Kidney (tissue), 13 donors: ENCODE measurements at regions not wholly inside any gene's neighbourhood (a gene's known extent, or its start where the extent isn't known, plus 50 kb on each side); places are given as distances from the start of the nearest gene placed in this dataset.

Experiments used
- DNase-seq, 5 donors: peaks; one replicate each; pipeline ENCODE4 v3.0.0-alpha.2; 2013 to 2020
- FAIRE-seq: peaks from 2 replicates; lab custom pipeline; 2012; peaks lifted over from hg19 to GRCh38; lab: Jason Lieb, UNC
- H3K27ac ChIP-seq, 2 donors: one replicate each; pipeline ENCODE4 v1.7.0; 2013; ENCODE audit warnings: low read depth in 2 of 2, low read length in 2 of 2, inconsistent platforms in 1 of 2
- H3K27me3 ChIP-seq: one replicate; pipeline ENCODE4 v1.7.1; 2013; ENCODE audit warnings: low read length, inconsistent platforms; ENCODE audit not compliant: control insufficient read depth, insufficient read depth
- H3K36me3 ChIP-seq, 3 donors: one replicate each; pipeline versions ENCODE4 v1.7.0 to v1.7.1; 2013; ENCODE audit warnings: low read length in 3 of 3, control low read depth in 1 of 3, inconsistent platforms in 1 of 3; ENCODE audit not compliant: insufficient read depth in 3 of 3, control insufficient read depth in 2 of 3
- H3K4me1 ChIP-seq, 3 donors: one replicate each; pipeline versions ENCODE4 v1.7.0 to v1.7.1; 2013; ENCODE audit warnings: low read length in 3 of 3, inconsistent platforms in 1 of 3, low read depth in 1 of 3; ENCODE audit not compliant: control insufficient read depth in 2 of 3, insufficient read depth in 2 of 3
- H3K4me3 ChIP-seq, 3 donors: one replicate each; pipeline versions ENCODE4 v1.7.0 to v1.8.1; 2013; ENCODE audit warnings: low read length in 3 of 3, control low read depth in 1 of 3, inconsistent platforms in 1 of 3
- H3K9ac ChIP-seq, 3 donors: one replicate each; pipeline versions ENCODE4 v1.7.0 to v1.7.1; 2013; ENCODE audit warnings: low read length in 3 of 3, control low read depth in 1 of 3, inconsistent platforms in 1 of 3
- H3K9me3 ChIP-seq, 3 donors: one replicate each; pipeline versions ENCODE4 v1.7.0 to v1.7.1; 2013; ENCODE audit warnings: low read length in 3 of 3, control low read depth in 1 of 3, inconsistent platforms in 1 of 3; ENCODE audit not compliant: control insufficient read depth in 2 of 3, insufficient read depth in 1 of 3
- CTCF ChIP-seq: IDR thresholded peaks from 3 replicates; pipeline ENCODE4 v1.5.1; 2012; ENCODE audit warnings: mild to moderate bottlenecking, moderate library complexity, borderline replicate concordance; ENCODE audit not compliant: insufficient read depth; ENCODE audit errors: extremely low read depth
- intact Hi-C: fragments of 100-400 bp; cut with DNase I; formaldehyde crosslinking; loops from one replicate; pipeline ENCODE4 v1.11.1; 2022
- donor health status: control.
- donor health status: control.
- donor health status: control.
- donor health status: control.
- donor health status: control.
- donor health status: DM: yes; HTN: yes; CAD: no.
- donor health status: Normal renal cell carcinoma (clear cell type).

GRCh38 chrX:3435057-3435456, 88.6 kb upstream of the MXRA5 start:
- no peak overlapping the region for H3K4me3 ChIP-seq
- TF ChIP-seq CTCF, result no peak

GRCh38 chrX:3428792-3429191, 82.3 kb upstream of the MXRA5 start:
- FAIRE-seq, result no peak
- intact Hi-C loops, result no loop called here

More at GRCh38 chrX:3435057-3435456, 88.6 kb upstream of the MXRA5 start:
- Histone ChIP-seq H3K27ac (no peak overlapping the region), H3K9me3 (peaks cover 0 to 1% (median 0%) of the 10 kb centered on the region in 3 donors), H3K36me3 (no peaks in the 10 kb centered on the region), H3K27me3 (no peaks in the 10 kb centered on the region), H3K9ac (no peak overlapping the region), H3K4me1 (no peaks in the 10 kb centered on the region)
- DNase-seq (no peak), FAIRE-seq (no peak)
- intact Hi-C loops, result no loop called here

GRCh38 chrX:3426552-3426951, 80.1 kb upstream of the MXRA5 start:
- Histone ChIP-seq H3K4me1 (no peaks in the 10 kb centered on the region), H3K9ac (no peak overlapping the region), H3K9me3 (peaks cover 0 to 6% (median 0%) of the 10 kb centered on the region in 3 donors), H3K36me3 (no peaks in the 10 kb centered on the region), H3K4me3 (peak overlapping the region in 1 of 3 donors; percentile 41), H3K27me3 (no peaks in the 10 kb centered on the region), H3K27ac (no peak overlapping the region)
- intact Hi-C loops, result no loop called here
- FAIRE-seq, result no peak
- no peak for DNase-seq
- no peak for TF ChIP-seq CTCF

More at GRCh38 chrX:3428792-3429191, 82.3 kb upstream of the MXRA5 start:
- TF ChIP-seq CTCF, result no peak
- Histone ChIP-seq H3K4me3 (no peak overlapping the region), H3K4me1 (no peaks in the 10 kb centered on the region), H3K9me3 (peaks cover 0 to 6% (median 0%) of the 10 kb centered on the region in 3 donors), H3K27me3 (no peaks in the 10 kb centered on the region), H3K27ac (no peak overlapping the region), H3K9ac (no peak overlapping the region), H3K36me3 (no peaks in the 10 kb centered on the region)
- DNase-seq, result no peak

- FAIRE-seq (no peak), DNase-seq (peak in 2 of 5 donors; percentile 19 to 25)
- Histone ChIP-seq H3K9me3 (peaks cover 0 to 6% (median 0%) of the 10 kb centered on the region in 3 donors), H3K27me3 (no peaks in the 10 kb centered on the region), H3K36me3 (no peaks in the 10 kb centered on the region), H3K4me3 (no peak overlapping the region), H3K4me1 (no peaks in the 10 kb centered on the region), H3K9ac (no peak overlapping the region), H3K27ac (no peak overlapping the region)
- TF ChIP-seq CTCF, result no peak
- intact Hi-C loops, result no loop called here
Measured at GRCh38 chrX:3425031-3425430, 78.6 kb upstream of the MXRA5 start.
